HUDEP-2 (cell line): ENCODE measurements at regions not wholly inside any gene's neighbourhood (a gene's known extent, or its start where the extent isn't known, plus 50 kb on each side); places are given as distances from the start of the nearest gene placed in this dataset.

Experiments used
- DNase-seq, 76 experiments: peaks; one replicate each; lab custom pipeline; 2025; ENCODE audit not compliant: unreplicated experiment in 76 of 76; lab: John Stamatoyannopoulos, UW

GRCh38 chr16:13781169-13781564, 138.8 kb upstream of the ERCC4 start:
- DNase-seq: no peak

GRCh38 chr16:13781575-13782338, 138.2 kb upstream of the ERCC4 start:
- DNase-seq: no peak

GRCh38 chr16:13791095-13791494, 128.9 kb upstream of the ERCC4 start:
- DNase-seq: no peak

- DNase-seq: no peak
Observed at GRCh38 chr16:13793841-13794409, 126.0 kb upstream of the ERCC4 start.

- DNase-seq: no peak
Observed at GRCh38 chr16:13795131-13795530, 124.8 kb upstream of the ERCC4 start.

GRCh38 chr16:13797718-13798117, 122.2 kb upstream of the ERCC4 start:
- DNase-seq: no peak

GRCh38 chr16:13798211-13798610, 121.7 kb upstream of the ERCC4 start:
- DNase-seq: no peak

GRCh38 chr16:13803974-13804373, 116.0 kb upstream of the ERCC4 start:
- DNase-seq: no peak

- DNase-seq: no peak
Observed at GRCh38 chr16:13805951-13806350, 114.0 kb upstream of the ERCC4 start.

- DNase-seq: no peak
Observed at GRCh38 chr16:13806671-13807070, 113.3 kb upstream of the ERCC4 start.

- no peak for DNase-seq
Observed at GRCh38 chr16:13808102-13808501, 111.9 kb upstream of the ERCC4 start.

- no peak for DNase-seq
Observed at GRCh38 chr16:13809765-13810164, 110.2 kb upstream of the ERCC4 start.

GRCh38 chr16:13811834-13812233, 108.1 kb upstream of the ERCC4 start:
- peak in 38 of 76 experiments; percentile 1 to 58 (median 18) for DNase-seq

- DNase-seq: no peak
Observed at GRCh38 chr16:13816701-13817100, 103.3 kb upstream of the ERCC4 start.

- DNase-seq: no peak
Observed at GRCh38 chr16:13823501-13823900, 96.5 kb upstream of the ERCC4 start.

GRCh38 chr16:13829697-13830299, 90.2 kb upstream of the ERCC4 start:
- DNase-seq: no peak

- DNase-seq: no peak
Observed at GRCh38 chr16:13833515-13833914, 86.4 kb upstream of the ERCC4 start.

- no peak for DNase-seq
Observed at GRCh38 chr16:13835387-13835786, 84.6 kb upstream of the ERCC4 start.

GRCh38 chr16:13835935-13836730, 83.8 kb upstream of the ERCC4 start:
- DNase-seq: no peak

GRCh38 chr16:13838401-13839190, 81.4 kb upstream of the ERCC4 start:
- DNase-seq: no peak

GRCh38 chr16:13839577-13839976, 80.4 kb upstream of the ERCC4 start:
- no peak for DNase-seq
